DOHH2 (cell line): ENCODE measurements at regions not wholly inside any gene's neighbourhood (a gene's known extent, or its start where the extent isn't known, plus 50 kb on each side); places are given as distances from the start of the nearest gene placed in this dataset.

Source experiments
- CTCF ChIP-seq: fragments of 200-600 bp; sonication (generic); IDR thresholded peaks from one replicate; pipeline ENCODE4 v1.5.1; 2014; ENCODE audit warnings: antibody characterized with exemption, mild to moderate bottlenecking, low read depth, low read length; ENCODE audit not compliant: poor library complexity, severe bottlenecking
- EZH2phosphoT487 ChIP-seq: fragments of 200-600 bp; sonication (generic); IDR thresholded peaks from 2 replicates; pipeline ENCODE4 v1.6.1; 2017; ENCODE audit warnings: borderline replicate concordance, mild to moderate bottlenecking, antibody characterized with exemption, low read length, moderate library complexity, mixed read lengths

DNA sequence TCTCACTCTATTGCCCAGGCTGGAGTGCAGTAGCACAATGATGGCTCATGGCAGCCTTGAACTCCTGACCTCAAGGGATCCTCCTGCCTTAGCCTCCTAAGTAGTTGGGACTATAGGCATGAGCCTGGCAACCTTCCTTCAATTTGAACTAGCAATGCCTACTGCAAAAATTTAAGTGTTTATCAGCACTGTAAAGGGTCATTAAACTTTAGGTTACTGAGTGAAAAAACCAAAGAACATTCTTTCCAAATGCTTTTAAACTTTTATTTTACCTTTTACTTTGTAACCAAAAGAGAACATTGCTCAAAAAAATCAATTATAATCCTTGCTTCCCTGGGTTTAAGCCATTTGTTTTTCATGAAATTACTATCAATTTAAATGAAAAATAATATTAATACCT, 101.0 kb upstream of the NHSL1 start:
- no peak for TF ChIP-seq CTCF
- no peak for TF ChIP-seq EZH2phosphoT487
